Tibial artery (tissue), 4 donors: ENCODE measurements at regions not wholly inside any gene's neighbourhood (a gene's known extent, or its start where the extent isn't known, plus 50 kb on each side); places are given as distances from the start of the nearest gene placed in this dataset.

Source experiments
- DNase-seq, 2 donors: peaks; one replicate each; pipeline ENCODE4 v3.0.0-alpha.2; 2019
- H3K27ac ChIP-seq, 2 donors: fragments of 200-600 bp; sonication (generic) in 1 of 2; 1 replicate in 1 of 2; 2 replicates in 1 of 2; pipeline ENCODE4 v1.5.1; 2018 to 2019; ENCODE audit warnings: mild to moderate bottlenecking in 1 of 2
- H3K27me3 ChIP-seq, 2 donors: fragments of 200-600 bp; sonication (generic) in 1 of 2; one replicate each; pipeline versions ENCODE4 v1.5.1 to v1.6.0; 2016 to 2019
- H3K36me3 ChIP-seq, 3 donors: fragments of 200-600 bp; sonication (generic) in 2 of 3; one replicate each; pipeline ENCODE4 v1.5.1; 2016 to 2019; ENCODE audit warnings: mild to moderate bottlenecking in 2 of 3
- H3K4me1 ChIP-seq, 4 donors: fragments of 200-600 bp; sonication (generic) in 2 of 4; 1 replicate in 3 of 4; 2 replicates in 1 of 4; pipeline ENCODE4 v1.5.1; 2016 to 2019
- H3K4me3 ChIP-seq, 2 donors: fragments of 200-600 bp; sonication (generic) in 1 of 2; 1 replicate in 1 of 2; 2 replicates in 1 of 2; pipeline ENCODE4 v1.5.1; 2018 to 2019; ENCODE audit warnings: mild to moderate bottlenecking in 2 of 2
- H3K9me3 ChIP-seq, 3 donors: fragments of 200-600 bp; sonication (generic) in 1 of 3; one replicate each; pipeline ENCODE4 v1.5.1; 2016 to 2019
- CTCF ChIP-seq, 2 experiments: fragments of 200-600 bp in 1 of 2; fragments of 450-650 bp in 1 of 2; IDR thresholded peaks; one replicate each; pipeline ENCODE4 v1.5.1; 2017 to 2019; ENCODE audit warnings: antibody characterized with exemption in 2 of 2, mild to moderate bottlenecking in 1 of 2, moderate library complexity in 1 of 2
- intact Hi-C: fragments of 100-400 bp; cut with DNase I; formaldehyde crosslinking; loops from one replicate; pipeline ENCODE4 v1.15.0; 2023; ENCODE audit warnings: low total_unique reads

GRCh38 chr12:11963841-11964471, 106.8 kb upstream of the BCL2L14 start:
- no peak for DNase-seq
- H3K27me3 ChIP-seq, result no peaks in the 10 kb centered on the region
- H3K4me1 ChIP-seq, result no peaks in the 10 kb centered on the region
- intact Hi-C loops, result no loop called here
- TF ChIP-seq CTCF (IDR thresholded peaks at IDR 0.05), result no peak
- no peaks in the 10 kb centered on the region for H3K36me3 ChIP-seq
- no peak overlapping the region for H3K27ac ChIP-seq
- H3K9me3 ChIP-seq, result no peaks in the 10 kb centered on the region
- H3K4me3 ChIP-seq, result no peak overlapping the region

- intact Hi-C loops, result no loop called here
- DNase-seq, result no peak
- H3K9me3 ChIP-seq, result no peaks in the 10 kb centered on the region
- no peaks in the 10 kb centered on the region for H3K4me1 ChIP-seq
- TF ChIP-seq CTCF (IDR thresholded peaks at IDR 0.05), result no peak
- no peak overlapping the region for H3K4me3 ChIP-seq
- H3K27ac ChIP-seq, result no peak overlapping the region
- no peaks in the 10 kb centered on the region for H3K36me3 ChIP-seq
- H3K27me3 ChIP-seq, result no peaks in the 10 kb centered on the region
Observed at GRCh38 chr12:11965258-11965910, 105.4 kb upstream of the BCL2L14 start.

- H3K9me3 ChIP-seq, result no peaks in the 10 kb centered on the region
- H3K27me3 ChIP-seq, result no peaks in the 10 kb centered on the region
- no peaks in the 10 kb centered on the region for H3K4me1 ChIP-seq
- intact Hi-C loops, result no loop called here
- no peak for TF ChIP-seq CTCF (IDR thresholded peaks at IDR 0.05)
- H3K36me3 ChIP-seq, result no peaks in the 10 kb centered on the region
- H3K4me3 ChIP-seq, result no peak overlapping the region
- H3K27ac ChIP-seq, result no peak overlapping the region
- no peak for DNase-seq
Observed at GRCh38 chr12:11967376-11968047, 103.2 kb upstream of the BCL2L14 start.

- intact Hi-C loops, result no loop called here
- Histone ChIP-seq H3K36me3 (no peaks in the 10 kb centered on the region), H3K27me3 (no peaks in the 10 kb centered on the region), H3K9me3 (no peaks in the 10 kb centered on the region), H3K4me3 (no peak overlapping the region), H3K27ac (no peak overlapping the region), H3K4me1 (no peaks in the 10 kb centered on the region)
- TF ChIP-seq CTCF (IDR thresholded peaks at IDR 0.05), result no peak
- DNase-seq, result no peak
Observed at GRCh38 chr12:11968048-11968383, 102.7 kb upstream of the BCL2L14 start.

GRCh38 chr12:11968516-11968915, 102.2 kb upstream of the BCL2L14 start:
- no peak for TF ChIP-seq CTCF (IDR thresholded peaks at IDR 0.05)
- Histone ChIP-seq H3K27me3 (no peaks in the 10 kb centered on the region), H3K4me3 (no peak overlapping the region), H3K36me3 (no peaks in the 10 kb centered on the region), H3K9me3 (no peaks in the 10 kb centered on the region), H3K4me1 (no peaks in the 10 kb centered on the region), H3K27ac (no peak overlapping the region)
- intact Hi-C loops, result no loop called here
- DNase-seq, result no peak
